Stimulated activated CD8-positive, alpha-beta memory T cell treated with anti-CD3 and anti-CD28 coated beads, Interleukin-12 subunit alpha, Interleukin-12 subunit beta, amount 100 ng/mL, for 4 hours (primary cell): ENCODE measurements at regions not wholly inside any gene's neighbourhood (a gene's known extent, or its start where the extent isn't known, plus 50 kb on each side); places are given as distances from the start of the nearest gene placed in this dataset.

Source experiments
- DNase-seq: peaks from one replicate; pipeline ENCODE4 v3.0.0-alpha.2; 2020; ENCODE audit warnings: low read depth

DNA sequence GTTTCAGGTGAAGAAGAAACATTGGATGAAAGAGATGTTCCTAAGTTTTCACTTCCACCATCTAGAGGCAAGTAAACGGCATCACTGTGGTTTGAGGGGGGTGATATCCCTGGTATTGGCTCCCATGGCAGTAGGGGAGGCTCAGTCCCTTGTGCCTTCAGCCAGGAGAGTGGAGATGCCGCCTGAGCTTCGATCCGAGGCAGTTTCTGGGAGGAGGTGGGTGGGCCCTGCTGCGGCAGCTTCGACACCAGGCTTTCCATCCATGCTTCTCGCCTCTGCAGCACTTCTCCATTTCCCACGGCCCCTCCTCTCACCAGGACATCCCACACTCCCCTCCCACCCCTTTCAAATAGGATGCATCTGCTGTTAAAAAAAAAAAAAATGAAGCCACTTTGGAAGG, 258.3 kb downstream of the GADD45G start:
- no peak for DNase-seq

DNA sequence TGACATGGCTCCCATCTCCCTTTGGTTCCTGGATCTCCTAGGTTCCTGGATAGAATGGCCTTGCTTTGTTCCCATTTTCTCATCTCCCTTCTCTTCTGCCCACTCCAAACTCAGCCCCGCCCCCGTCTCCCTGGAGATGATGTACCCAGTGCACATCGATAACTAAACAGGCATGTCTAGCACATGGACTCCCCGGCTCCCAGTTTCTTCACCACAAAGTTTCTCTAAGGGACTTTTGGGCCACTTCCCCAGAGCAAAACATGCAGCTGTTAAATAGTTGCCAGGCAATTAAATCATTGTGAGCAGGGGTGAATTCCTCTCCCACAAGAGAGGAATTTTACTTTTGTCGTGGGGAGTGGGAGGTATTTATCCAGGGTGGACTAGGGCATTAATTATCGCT, 259.0 kb downstream of the GADD45G start:
- no peak for DNase-seq

DNA sequence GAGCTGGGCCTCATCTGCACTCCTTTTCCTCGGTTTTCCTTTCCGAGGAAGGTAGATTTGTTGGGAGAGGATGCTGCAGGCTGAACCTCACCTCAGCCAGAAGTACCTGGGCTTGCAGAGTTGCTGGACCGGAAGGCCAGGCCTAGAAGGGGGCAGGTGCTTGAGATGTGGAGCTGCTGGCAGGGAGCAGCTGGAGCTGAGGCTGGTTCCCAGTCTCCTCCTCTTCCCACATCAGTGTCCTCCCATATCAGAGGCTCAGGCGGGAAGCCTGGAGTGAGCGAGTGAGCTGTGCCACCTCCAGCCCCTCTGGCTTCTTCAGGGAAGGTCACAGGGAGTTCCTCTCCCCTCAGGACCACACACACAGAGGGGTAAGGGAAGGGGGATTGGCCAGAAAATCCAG, 259.4 kb downstream of the GADD45G start:
- DNase-seq, result no peak

DNA sequence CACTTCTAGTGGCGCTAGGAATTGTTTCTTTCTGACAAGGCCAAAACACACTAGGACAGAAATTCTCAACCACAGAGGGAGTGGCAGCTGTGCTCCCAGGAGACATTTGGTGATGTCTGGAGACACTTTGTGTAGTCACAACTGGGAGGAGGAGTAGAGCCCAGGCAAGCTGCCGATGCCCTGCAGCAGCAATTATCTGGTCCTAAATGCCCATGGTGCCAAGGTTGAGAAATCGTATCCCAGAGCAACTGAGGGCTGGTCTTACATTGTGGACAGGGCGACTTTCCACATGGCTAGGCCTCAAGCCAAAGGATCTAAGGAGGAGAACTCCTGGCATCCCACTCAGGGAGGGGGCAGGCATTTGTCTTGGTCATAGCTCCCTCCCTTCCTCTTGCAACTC, 259.9 kb downstream of the GADD45G start:
- DNase-seq, result no peak

DNA sequence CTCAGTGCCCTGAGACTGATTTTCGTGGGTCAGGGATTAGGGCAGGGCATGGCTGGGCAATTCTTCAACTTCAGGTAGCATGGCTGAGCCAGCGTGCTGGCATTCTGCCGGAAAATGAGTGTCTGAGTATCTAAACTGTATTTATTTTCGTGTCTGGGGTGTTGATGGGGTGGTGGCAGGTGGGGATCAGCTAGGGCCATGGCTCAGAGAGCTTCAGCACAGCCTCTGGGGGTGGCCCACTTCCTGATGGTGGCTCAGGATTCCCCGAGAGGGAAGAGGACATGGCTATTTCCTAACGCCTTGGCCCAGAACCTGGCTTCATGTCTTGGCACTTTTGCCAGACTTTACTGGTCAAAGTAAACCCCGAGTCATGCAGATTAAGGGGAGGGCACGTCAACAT, 260.5 kb downstream of the GADD45G start:
- no peak for DNase-seq

DNA sequence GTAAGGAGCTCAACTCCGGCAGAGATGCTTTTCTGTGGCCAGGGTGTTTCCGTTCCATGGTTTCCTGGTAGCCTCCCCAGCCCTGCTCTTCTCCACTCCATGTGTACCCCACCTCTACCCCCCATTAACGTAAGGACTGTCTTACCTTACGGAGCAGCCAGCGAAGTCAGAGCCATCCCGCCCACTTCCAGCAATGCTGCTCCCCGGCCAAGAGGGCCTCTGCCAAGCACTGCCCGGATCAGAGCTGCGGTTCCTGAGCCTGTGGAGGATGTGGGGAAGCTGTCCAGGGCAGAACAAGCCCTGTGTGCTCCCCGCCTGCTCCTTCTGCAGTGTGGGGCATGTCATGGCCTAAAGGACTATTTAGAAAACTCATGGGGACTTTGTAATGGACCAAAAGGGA, 261.2 kb downstream of the GADD45G start:
- DNase-seq, result no peak

DNA sequence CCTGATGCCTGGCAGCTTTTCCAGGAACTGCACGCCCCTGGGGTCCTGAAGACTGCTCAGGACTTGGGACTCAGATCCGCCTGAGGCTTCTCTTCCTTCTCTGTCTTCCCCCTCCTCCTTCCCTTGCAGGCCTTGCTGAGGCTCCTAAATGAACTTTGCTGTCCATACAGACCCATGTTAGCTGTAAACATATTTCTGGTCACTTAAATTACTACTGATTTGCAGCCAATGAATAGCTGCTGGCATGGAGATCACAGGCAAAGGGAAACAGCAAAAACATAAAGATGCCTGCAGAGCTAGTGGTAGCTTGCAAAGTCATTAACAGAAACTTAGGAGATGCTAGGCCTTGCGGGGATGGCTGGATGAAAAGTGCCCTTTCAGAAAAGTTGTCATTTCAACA, 261.9 kb downstream of the GADD45G start:
- no peak for DNase-seq

DNA sequence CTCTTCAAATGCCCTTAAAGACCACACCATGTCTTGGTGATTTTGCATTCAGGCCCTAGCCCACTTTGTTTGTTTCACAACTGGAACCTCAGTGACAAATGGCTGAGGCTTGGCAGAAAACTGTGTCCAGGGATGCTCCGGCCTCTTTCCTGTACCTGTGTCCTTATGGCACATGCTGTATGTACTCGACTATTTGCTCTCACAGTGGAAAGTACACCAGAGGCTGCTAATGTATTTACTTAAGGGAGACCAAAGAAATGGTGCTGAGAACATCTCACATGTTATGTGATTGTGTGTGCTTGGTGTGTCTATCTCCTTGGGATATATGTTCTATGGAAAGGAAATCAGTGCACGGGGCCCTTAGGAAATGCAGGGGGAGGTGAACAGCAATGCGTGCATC, 263.3 kb downstream of the GADD45G start:
- no peak for DNase-seq

DNA sequence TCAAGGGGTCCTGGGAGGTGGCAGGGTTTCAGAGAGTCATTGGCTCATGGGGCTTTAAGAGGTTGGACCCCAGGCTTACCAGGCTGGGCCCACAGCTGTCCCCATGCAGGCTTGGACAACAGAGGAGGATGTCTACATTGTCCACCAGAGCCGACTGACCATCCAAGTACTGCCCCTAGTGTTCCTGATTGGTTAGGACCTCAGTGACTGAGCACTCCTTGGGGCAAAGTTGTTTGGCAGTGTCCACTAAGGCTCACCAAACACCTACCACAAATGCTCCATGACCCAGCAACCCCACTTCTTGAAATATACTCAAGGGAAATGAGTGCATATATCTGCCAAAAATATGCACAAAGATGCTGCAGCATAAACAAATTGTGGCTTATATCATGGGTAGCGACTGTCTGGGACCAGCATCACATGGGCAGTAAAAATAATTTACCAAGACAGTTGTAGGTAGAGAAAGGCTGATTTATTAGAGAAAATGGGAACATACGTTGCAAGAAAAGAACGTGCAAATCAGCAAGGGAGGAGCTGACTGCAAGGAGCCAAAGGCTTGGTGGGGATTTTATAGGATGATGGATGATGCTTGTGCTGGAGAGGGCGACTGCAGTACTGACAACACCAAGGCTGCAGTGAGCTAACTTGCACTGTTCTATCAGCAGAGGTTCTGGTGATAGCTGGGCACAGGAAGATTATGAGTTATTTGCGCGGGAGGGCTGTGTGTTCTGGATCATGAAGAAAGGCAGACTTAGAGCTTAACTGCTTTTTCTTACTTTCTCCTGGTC, 265.2 kb downstream of the GADD45G start:
- no peak for DNase-seq

DNA sequence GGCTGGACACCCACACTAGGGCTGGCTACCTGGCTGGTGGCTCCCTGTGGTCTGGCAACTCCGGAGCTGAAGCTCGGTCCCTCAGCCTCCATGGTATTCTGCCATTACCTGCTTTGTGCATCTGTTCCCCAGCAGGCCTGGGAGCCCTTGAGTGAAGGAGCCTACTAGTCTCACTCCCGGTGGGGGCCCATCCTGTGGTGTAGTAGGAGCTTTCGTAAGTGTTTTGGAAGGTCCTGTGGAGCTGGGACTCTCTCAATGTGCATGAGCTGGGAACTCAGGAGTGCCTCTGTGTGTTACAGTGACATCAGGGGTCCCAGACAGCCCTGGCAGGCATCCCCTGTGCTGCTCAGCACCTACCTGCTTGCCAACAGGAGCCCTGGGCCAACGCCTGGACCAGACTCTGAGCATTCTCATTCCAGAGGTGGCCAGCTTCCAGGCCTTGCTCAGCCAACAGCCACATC, 267.1 kb downstream of the GADD45G start:
- no peak for DNase-seq

DNA sequence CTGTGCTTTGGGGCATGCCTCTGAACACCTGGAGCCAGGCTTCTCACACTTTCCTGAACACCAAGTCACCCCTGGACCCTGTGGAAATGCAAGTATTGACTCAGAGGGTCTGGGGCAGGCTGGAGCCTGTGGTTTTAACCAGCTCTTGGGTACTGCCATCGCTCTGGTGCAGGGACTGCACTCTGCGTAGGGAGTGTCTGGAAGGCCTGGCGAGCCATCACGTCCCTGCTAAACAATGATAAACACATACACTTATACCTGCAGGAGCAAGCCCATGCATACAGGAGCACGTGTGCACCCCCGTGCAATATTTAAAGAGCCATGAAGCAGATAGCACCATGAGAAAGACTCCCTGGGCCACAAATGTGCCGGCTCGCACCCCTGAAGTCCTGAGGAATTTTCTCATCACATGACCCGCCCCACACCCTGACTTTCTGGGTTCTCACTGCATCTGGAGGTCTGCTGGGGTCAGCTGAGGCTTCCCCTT, 267.7 kb downstream of the GADD45G start:
- no peak for DNase-seq

DNA sequence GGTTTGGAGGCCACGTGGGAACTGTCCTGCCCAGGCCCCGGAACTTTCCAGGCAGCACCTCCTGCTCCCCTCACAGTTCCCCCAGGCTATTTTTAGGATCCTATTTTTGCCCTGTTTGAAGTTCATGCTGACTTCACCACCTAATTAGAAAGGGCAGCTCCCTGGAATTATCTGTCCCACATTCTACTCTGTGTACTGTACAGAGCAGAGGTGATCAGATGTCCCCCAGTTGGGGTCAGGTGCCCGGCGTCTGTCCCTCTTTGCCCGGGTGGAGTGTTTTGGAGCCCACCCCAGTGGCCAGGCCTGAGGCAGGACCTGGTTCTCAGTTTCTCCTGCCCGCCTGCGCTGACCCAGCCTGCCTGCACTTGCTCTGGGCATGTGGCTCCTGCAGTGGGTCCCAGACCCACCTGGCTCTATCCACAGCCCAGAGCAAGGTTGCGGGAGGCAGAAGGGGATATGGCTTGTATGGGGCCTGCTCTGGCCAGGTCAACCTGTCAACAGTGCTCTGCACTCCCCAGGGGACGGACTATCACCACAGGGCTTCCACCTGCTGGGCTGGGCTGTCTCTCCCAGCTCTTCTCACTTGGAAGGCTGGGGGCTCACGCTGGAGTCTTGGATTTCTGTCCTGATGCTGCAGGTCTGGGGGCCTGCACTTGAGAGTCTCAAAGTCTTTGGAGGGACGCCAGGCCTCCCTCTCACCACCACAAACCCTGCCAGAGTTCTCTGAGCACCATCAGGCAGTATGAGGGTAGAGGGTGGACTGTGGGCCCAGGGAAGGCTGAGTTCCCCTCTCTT, 268.3 kb downstream of the GADD45G start:
- DNase-seq, result no peak

DNA sequence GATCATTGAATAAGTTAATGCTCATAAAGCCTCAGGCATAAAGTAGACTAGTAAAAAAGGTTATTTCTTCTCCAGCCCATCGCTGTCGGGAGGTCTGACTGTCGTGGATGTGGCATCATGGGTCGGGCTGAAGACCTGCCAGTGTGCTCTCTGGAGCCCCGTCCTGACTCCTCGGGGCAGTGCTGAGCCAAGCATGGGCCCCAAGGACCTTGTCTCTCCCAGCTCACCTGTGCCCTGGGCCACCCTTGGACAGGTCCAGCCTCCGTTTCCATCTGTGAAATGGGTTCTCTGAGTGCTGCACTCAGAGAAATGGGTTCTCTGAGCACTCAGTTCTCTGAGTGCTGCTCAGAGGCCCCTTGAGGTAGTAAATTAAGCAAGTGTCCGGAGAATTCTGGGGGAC, 269.0 kb downstream of the GADD45G start:
- no peak for DNase-seq

DNA sequence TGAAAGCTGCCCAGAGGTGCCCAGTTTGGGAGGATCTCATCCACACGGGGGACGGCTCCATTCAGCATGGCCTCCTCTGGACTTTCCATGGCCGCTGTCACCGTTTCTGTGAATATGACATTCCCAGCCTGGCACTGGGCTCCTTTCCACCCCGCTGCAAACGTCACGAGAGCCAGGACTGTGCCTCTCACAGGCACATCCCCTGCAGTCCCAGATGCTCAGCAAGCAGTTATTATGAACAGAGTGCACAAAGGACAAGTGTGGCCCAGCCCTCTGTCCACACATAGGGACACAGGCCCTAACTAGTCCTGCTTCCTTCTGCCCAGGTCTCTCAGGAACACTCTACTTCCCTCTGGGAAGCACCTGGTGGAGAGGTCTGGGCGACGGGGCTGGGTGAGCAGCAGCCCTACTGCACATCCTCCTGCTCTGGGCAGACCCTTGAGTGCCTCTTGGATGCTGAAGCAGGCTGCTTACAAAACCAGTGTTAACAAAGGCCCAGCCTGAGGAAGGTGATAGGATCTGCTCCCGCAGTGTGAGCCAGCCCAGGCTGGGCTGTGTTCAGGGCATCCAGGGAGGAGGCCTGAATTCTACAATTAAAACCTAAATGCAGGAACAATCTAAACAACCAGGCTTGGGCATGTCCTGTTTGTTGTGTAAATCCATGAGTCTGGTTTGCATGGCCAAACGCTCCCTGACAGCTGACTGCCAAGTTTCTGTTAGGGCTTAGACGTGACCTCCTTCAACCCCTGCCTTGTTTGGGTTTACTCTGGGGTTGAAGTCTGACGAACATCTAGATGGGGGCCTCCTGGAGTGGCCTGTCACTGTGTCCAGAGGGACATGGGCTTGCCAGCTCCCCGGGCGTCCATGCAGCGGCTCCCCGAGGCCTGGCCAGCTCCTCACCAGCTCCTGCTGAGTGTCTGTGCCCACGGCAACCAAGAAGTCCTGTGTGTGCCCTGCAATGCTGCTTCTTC, 269.8 kb downstream of the GADD45G start:
- DNase-seq, result no peak

DNA sequence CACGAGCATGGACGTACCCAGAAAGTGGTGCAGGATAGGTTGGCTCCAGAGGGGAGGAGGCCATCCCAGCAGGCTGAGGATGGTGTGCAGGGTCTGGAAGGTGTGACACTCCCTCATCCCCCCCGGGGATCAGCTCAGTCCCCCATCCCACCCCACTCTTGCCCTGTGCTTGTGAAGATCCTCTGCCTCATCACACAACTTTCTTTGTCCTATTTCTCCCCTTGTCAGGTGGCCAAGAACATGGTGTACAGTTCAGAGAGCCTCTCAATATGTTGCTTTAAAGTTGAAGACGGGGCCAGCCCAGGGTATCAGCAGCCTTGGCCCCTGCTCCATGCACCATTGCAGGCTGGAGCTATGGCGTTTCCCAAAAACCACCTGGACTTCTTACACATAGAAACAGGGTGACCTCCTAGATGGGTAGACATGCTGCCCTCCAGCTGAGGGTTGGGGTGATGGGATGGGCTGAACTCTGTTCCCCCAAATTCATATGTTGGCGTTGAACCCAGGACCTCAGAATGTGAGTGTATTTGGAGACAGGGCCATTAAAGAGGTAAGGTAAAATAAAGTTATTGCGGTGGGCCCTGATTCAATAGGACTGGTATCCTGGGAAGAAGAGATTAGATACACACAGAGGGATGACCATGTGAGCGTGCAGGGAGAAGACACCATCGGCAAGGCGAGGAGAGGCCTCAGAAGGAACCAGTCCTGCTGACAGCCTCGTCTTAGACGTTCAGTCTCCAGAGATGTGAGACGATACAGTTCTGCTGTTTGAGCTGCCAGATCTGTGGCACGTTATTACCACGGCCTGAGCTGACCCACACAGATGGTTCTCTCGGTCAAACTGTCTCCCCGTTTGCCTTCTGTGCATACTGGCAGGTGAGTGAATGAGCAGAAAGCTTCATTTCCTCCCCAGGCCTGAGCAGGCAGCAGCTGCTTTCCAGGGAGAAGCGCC, 272.5 kb downstream of the GADD45G start:
- DNase-seq, result no peak

DNA sequence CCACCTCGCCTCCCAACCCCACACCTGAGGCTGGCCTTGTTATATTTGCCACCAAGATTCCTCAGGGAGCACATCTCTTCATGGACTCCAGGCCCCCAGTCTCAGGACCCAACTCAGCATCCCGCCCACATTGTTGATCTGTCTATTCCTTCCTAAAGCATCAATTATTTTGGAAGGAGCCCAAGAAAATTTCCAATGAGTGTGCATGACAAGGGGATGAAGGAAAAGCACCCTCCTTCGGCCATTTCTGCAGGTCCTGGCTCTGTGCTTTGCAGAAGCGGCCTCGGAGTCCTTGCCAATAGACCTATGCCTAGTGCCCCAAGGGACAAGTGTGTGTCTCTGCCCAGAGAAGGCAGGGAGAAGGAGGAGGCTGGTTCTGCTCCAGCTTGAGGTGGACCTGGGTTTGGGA, 273.2 kb downstream of the GADD45G start:
- no peak for DNase-seq

DNA sequence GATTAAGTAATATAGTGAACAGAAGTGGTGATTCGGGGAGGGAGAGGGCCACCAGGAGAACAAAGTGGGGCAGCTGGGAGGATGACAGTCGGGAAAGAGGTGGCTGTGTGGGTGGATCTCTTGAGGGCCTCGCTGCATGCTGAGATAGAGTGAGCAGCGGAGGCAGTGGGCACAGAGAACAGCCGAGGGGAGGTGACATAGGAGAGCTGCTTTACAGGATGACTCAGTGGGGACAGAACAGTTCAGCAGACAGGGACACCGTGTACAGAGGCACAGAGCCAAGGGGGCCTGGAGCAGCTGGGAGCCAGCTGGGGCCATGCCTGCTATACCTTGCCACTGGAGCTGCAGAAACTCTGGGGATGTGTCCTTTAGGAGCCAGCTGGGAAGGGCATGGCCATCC, 273.9 kb downstream of the GADD45G start:
- DNase-seq, result no peak

DNA sequence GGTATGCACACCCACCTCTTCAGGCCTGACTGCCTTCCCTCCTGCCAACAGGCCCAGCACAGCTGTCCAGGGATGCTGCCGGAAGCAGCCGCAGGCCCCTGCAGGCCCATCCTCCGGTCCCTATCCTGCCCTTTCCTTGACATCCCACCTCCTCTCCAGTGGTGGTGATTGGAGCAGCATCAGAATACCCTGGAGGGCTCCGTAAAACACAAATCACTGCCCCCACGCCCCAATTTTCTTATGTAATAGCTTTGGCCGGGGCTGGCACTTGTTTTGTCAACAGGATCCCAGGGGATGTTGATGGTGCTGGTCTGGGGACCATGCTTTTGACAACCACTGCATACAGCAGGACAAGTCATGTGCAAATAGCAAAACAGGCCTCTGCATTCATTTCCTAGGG, 274.5 kb downstream of the GADD45G start:
- no peak for DNase-seq

DNA sequence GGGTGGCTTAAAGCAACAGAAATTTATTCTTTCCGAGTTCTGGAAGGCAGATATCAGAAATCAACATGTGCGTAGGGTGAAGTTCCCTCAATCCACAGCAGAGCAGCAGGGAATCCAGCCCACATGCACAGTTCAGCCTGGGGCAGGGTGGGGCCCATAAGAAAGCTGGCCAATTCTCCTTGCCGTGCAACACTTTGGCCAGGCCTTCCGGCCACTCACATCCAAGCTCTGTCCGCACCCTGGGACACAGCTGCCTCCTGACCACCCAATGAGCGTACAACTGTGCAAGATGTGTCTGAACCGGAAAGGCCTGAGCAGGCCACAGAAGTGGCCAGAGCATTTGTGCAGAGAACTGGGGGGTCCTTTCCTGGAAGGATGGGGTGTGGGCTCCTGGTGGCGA, 274.9 kb downstream of the GADD45G start:
- DNase-seq, result no peak

DNA sequence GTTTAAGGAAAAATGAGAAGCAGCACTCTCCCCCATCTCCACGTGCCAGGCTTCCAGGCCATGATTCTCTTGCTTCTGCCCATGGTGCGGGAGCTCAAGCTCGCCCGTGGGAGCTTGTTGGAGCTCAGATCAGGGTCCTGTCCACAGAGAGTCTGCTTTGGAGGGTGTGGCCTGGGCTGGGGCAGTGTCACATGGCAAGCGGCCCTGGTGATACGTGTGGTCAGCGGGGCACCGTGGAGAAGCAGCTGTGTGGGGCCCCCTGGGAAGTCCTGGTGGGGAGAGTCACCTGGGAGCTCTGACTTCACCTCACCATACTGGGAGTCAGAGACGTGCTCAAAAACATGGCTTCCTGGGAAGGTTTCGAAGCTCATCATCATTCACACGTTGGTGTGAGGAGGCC, 275.3 kb downstream of the GADD45G start:
- no peak for DNase-seq

DNA sequence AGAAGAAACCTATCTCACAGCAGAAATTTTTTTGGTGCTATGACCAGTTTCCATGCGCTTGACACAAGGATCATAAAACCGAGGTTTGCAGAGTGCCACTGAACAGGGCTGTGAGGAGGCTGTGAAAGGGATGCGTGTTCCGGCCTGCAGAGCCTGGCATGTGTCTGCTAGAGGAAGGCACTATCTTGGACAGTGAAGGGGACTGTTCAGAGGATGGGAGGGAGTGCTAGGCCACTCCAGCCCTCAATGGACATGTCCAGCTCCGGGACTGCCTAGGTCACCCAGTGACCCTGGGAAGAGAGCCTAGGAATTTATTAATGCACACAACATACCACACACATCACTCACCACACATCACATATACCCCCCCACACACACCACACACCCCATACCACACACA, 275.9 kb downstream of the GADD45G start:
- no peak for DNase-seq
